Gastrocnemius medialis (tissue), 4 donors: ENCODE measurements at regions not wholly inside any gene's neighbourhood (a gene's known extent, or its start where the extent isn't known, plus 50 kb on each side); places are given as distances from the start of the nearest gene placed in this dataset.

Experiments
- CTCF ChIP-seq, 5 experiments: fragments of 450-650 bp in 3 of 5; fragments of 200-600 bp in 2 of 5; sonication (generic) in 2 of 5; IDR thresholded peaks in 4 of 5; conservative IDR thresholded peaks in 1 of 5; 1 replicate in 4 of 5; 2 replicates in 1 of 5; pipeline ENCODE4 v1.5.1; 2016 to 2019; ENCODE audit warnings: antibody characterized with exemption in 5 of 5, mild to moderate bottlenecking in 3 of 5, moderate library complexity in 3 of 5
- POLR2A ChIP-seq, 2 donors: fragments of 450-650 bp; IDR thresholded peaks; one replicate each; pipeline ENCODE4 v1.6.1; 2017; ENCODE audit warnings: antibody characterized with exemption in 2 of 2, mild to moderate bottlenecking in 2 of 2, moderate library complexity in 2 of 2

- TF ChIP-seq CTCF (IDR thresholded peaks at IDR 0.05 in 4 of 5, conservative IDR thresholded peaks at IDR 0.05 in 1 of 5): no peak
- no peak for TF ChIP-seq POLR2A (IDR thresholded peaks at IDR 0.05)
These were observed 78.7 kb downstream of the MYCN start for GRCh38 chr2:16019060-16019480.
